GM12874 (cell line): ENCODE measurements at regions not wholly inside any gene's neighbourhood (a gene's known extent, or its start where the extent isn't known, plus 50 kb on each side); places are given as distances from the start of the nearest gene placed in this dataset.

ENCODE experiments used
- TF ChIP-seq, protein P1 (sequence below): IDR thresholded peaks from 2 replicates; pipeline ENCODE4 v1.5.1; 2011; ENCODE audit warnings: low read depth, mild to moderate bottlenecking, control low read depth, low read length, moderate library complexity; ENCODE audit not compliant: insufficient read depth

DNA sequence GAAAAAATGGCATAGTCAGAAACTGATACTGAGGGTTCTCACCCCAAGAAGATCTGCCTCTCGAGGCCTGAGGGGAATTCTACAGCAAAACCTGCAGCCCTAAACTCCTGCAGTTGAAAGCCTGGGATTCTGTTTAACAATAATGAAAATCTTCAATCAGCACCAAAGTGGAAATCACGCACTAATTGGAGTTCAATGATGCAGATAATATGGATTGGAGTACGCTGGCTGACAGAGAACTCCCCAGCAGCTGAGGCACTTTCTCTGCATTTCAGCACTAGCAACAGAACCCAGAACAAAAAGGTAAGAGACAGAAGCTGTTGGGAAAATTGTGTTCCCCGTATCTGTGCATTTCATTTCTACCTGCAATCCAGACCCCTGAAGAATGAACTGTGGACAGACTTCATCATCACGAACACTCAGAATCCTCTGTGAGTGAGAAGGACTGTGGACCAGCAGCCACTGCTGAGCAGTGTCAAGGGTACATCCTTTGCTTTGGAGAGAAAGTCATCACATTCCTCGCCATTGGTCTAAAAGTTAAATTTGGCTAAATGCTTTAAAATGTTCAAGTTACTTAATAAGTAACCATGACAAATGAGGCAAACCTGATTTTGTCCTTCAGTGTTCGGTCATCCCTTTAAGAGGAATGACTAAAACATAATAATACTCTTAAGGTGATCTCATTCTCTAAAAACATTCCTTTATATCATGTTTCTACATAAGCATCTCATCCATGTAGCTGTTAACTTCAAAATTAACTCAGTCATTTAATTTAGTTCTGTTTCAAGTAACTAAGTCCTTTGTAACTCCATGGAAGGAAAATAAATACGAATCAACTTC lies 126.1 kb downstream of the GAS1 start:
- TF ChIP-seq, protein P1, sequence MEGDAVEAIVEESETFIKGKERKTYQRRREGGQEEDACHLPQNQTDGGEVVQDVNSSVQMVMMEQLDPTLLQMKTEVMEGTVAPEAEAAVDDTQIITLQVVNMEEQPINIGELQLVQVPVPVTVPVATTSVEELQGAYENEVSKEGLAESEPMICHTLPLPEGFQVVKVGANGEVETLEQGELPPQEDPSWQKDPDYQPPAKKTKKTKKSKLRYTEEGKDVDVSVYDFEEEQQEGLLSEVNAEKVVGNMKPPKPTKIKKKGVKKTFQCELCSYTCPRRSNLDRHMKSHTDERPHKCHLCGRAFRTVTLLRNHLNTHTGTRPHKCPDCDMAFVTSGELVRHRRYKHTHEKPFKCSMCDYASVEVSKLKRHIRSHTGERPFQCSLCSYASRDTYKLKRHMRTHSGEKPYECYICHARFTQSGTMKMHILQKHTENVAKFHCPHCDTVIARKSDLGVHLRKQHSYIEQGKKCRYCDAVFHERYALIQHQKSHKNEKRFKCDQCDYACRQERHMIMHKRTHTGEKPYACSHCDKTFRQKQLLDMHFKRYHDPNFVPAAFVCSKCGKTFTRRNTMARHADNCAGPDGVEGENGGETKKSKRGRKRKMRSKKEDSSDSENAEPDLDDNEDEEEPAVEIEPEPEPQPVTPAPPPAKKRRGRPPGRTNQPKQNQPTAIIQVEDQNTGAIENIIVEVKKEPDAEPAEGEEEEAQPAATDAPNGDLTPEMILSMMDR: no peak

DNA sequence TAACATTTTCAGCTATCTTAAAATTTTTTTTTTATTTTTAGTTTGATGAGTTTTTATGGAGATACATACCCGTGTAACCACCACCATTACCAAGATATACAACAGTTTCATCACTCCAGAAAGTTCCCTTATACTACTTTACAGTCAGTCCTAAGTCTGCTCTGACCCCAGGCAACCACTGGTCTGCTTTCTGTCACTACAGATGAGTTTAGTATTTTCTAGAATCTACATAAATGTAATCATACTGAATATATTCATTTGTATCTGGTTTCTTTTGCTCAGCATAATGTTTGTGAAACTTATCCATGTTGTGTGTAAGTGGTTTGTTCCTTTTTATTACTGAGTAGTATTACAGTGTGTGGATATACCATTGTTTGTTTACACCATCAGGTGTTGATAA lies 127.8 kb downstream of the GAS1 start:
- TF ChIP-seq, protein P1: no peak

DNA sequence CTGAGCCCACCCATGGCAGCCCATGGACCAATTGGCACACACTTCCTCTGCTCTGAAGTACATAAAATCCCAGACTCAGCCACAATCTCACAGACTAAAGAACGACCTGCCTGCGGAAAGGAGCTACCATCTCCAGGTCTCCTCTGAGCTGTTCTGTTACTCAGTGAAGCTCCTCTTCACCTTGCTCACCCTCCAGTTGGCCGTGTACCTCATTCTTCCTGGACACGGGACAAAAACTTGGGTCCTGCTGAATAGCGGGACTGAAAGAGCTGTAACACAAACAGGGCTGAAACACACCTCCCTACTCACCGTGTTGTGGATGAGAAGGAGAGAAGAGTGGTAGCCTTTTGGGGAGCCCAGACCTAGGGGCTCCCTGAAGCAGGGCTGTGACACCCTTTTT lies 128.7 kb downstream of the GAS1 start:
- TF ChIP-seq, protein P1: no peak

DNA sequence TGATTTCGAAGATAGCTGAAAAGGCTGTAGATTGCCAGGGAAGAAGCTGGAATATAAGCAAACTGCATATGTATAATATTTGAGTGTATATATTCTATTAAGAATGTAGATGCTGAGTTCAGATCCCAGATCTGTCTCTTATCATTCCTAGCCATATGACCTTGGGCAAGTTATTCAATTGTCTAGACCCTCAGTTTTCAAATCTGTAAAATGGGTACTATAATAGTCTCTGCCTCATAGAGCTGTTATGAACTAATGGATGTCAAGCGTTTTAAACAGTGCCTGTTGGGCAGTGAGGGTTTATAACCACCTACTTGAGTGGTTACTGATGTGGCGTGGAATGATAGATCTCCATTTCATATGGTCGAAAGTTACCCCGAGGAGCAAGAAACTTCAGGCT lies 130.4 kb downstream of the GAS1 start:
- TF ChIP-seq, protein P1: no peak

DNA sequence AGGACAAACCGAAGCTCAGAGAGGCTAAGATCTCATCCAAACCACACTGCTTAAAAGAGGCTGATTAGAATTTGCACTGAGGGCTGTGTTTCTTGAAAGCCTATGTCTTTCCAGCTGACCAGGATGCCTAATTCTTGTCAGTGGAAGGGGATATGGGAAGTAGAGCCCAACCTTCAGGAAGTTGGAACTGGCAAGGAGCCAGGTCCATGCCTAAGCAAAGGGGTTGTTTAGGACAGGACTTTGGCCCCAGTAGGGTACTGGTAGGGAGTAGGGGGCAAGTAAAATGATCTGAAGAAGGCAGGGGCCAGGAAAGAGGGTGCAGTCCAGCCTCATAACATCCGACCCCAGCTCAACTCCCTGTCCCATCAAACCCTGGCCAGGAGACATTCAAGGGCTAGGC lies 130.9 kb downstream of the GAS1 start:
- TF ChIP-seq, protein P1: no peak

DNA sequence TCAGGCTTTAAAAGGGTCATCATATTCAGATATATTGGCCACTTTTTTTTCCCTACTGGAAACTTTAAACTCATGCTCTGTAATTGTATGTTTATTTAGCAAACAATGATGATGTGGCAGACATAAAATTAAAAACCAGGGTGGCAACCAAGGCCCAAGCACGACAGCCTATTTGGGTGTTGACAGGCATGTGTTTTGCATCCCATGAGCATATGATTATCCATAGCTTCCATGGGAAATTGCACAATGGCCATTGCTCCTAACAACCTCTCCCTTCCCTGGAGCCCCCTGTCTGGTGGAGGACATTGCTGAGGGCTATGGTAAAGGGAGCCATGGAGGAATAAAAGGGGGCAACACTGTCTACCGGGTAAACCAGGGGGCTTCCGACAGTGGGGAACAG lies 134.7 kb downstream of the GAS1 start:
- TF ChIP-seq, protein P1: no peak

DNA sequence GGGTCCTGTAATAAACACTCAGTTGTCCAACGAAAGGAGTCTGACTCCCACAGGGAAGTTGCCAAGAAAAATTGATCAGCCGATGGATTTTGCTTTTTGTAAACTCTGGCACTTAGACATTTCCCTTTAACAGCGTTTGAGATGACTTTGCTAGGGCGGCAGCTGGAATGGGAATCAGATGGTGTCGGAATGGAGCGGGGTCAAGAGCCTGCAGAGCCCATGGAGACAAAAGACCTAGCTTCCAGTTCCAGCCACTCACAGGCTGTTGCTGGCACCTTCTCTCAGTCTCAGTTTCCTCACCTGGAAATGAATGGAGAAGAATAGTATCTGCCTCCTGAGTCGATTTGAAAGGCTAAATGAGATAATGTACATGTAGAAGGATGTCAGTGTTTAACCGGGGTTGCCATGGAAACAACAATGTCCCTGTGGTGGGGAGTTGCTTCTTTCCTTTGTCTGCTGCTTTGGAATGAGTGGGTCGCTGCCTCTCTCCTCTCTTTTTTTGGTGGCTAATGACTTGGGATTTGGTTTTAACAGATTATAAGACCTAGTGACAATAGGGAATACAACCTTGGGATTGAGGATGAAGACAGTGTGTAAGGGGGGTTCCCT lies 137.4 kb downstream of the GAS1 start:
- TF ChIP-seq, protein P1: no peak
